ENCODE measurements at regions not wholly inside any gene's neighbourhood (a gene's known extent, or its start where the extent isn't known, plus 50 kb on each side); places are given as distances from the start of the nearest gene placed in this dataset.
"Not testable (repeated sequence)": the region's sequence is repeated elsewhere in the genome, so short reads cannot be mapped to it uniquely, and the experiment has no call there.

DNA sequence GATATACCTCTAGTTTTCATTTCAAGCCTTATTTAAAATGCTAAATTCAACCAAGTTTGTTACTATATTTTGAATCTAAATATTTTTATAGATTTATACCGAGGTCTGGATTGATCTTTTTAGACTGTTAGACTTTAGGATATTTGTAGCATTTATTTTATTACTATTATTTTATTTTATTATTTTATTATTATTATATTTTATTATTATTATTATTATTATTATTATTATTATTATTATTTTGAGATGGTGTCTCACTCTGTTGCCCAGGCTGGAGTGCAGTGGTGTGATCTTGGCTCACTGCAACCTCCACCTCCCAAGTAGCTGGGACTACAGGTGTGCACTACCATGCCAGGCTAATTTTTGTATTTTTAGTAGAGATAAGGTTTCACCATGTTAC is 195.3 kb downstream of the ALX1 start:
- not testable (repeated sequence) for TF ChIP-seq POLR2A, POLR2AphosphoS5, EP300 (IDR thresholded peaks at IDR 0.05)
- TF ChIP-seq, protein P1, sequence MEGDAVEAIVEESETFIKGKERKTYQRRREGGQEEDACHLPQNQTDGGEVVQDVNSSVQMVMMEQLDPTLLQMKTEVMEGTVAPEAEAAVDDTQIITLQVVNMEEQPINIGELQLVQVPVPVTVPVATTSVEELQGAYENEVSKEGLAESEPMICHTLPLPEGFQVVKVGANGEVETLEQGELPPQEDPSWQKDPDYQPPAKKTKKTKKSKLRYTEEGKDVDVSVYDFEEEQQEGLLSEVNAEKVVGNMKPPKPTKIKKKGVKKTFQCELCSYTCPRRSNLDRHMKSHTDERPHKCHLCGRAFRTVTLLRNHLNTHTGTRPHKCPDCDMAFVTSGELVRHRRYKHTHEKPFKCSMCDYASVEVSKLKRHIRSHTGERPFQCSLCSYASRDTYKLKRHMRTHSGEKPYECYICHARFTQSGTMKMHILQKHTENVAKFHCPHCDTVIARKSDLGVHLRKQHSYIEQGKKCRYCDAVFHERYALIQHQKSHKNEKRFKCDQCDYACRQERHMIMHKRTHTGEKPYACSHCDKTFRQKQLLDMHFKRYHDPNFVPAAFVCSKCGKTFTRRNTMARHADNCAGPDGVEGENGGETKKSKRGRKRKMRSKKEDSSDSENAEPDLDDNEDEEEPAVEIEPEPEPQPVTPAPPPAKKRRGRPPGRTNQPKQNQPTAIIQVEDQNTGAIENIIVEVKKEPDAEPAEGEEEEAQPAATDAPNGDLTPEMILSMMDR (IDR thresholded peaks at IDR 0.05), result not testable (repeated sequence)

Measured in sigmoid colon (tissue), 4 donors.